D721Med (cell line): ENCODE measurements at regions not wholly inside any gene's neighbourhood (a gene's known extent, or its start where the extent isn't known, plus 50 kb on each side); places are given as distances from the start of the nearest gene placed in this dataset.

Experiments
- DNase-seq: peaks from one replicate; pipeline ENCODE4 v3.0.0; 2011; ENCODE audit warnings: low spot score; ENCODE audit not compliant: insufficient read length
- FAIRE-seq: peaks from 2 replicates; lab custom pipeline; 2011; peaks lifted over from hg19 to GRCh38; lab: Jason Lieb, UNC
- CTCF ChIP-seq: IDR thresholded peaks from 2 replicates; pipeline ENCODE4 v1.5.1; 2012; ENCODE audit warnings: mild to moderate bottlenecking, control low read depth; ENCODE audit not compliant: insufficient read depth; ENCODE audit errors: missing control alignments

DNA sequence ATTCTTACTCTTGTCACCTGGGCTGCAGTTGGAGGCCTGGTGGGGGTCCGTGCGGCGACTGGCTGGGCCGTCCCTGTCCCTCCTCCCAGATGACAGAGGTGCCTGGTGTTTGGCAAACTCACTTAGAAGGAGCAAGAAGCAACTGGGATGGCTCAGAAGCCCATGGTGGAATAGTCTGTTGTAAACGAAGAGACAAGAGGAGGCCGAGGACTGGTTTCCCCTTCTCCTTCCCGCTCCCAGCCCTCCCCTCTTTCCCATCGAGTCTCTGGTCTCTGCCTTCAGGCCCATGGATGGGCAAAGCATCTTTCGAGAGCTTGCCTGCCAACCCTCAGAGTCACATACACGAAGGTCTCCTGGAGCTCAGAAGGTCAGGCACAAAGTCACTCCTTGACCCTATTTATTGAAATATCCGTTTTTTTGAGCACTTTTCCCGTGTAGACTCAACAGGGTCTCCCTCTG lies 364.4 kb downstream of the SEC14L1 start:
- no peak for FAIRE-seq
- TF ChIP-seq CTCF: no peak
- DNase-seq: no peak

- no peak for TF ChIP-seq CTCF
- no peak for FAIRE-seq
- DNase-seq: no peak
Measured at GRCh38 chr17:77506371-77506991, 365.7 kb downstream of the SEC14L1 start.

GRCh38 chr17:77507111-77507885 lies 366.5 kb downstream of the SEC14L1 start:
- DNase-seq (no peak), FAIRE-seq (no peak)
- TF ChIP-seq CTCF: peak; percentile 47

GRCh38 chr17:77508047-77508715 lies 367.4 kb downstream of the SEC14L1 start:
- no peak for TF ChIP-seq CTCF
- FAIRE-seq: no peak
- no peak for DNase-seq

DNA sequence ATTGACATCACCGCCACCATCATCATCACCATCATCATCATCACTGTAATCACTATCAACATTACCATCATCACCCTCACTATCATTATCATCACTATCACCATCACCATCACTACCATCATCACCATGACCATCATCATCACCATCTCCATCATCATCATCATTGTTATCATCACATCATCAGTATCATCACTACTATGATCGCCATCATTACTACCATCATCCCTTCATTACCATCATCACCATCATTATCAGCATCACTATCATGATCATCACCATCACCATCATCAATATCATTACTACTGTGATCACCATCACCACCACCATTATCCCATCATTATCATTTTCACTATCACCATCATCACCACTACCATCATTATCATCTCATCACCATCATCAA lies 368.3 kb downstream of the SEC14L1 start:
- DNase-seq (no peak), FAIRE-seq (no peak)
- TF ChIP-seq CTCF: no peak

- FAIRE-seq (no peak), DNase-seq (no peak)
- TF ChIP-seq CTCF: no peak
Measured at GRCh38 chr17:77509599-77509998, 368.8 kb downstream of the SEC14L1 start.
